ENCODE measurements at regions not wholly inside any gene's neighbourhood (a gene's known extent, or its start where the extent isn't known, plus 50 kb on each side); places are given as distances from the start of the nearest gene placed in this dataset.
A peak's percentile ranks its signal among the peaks of the same experiment; 100 is the strongest.

GRCh38 chr3:163043074-163043473 lies 1546.5 kb downstream of the OTOL1 start:
- Histone ChIP-seq H4K20me1 (ENCODE audit: low read length) (no peaks in the 10 kb centered on the region), H3K79me2 (ENCODE audit: low read length) (no peaks in the 10 kb centered on the region), H2AFZ (ENCODE audit: low read length) (no peak overlapping the region), H3K36me3 (ENCODE audit: low read depth, low read length) (no peaks in the 10 kb centered on the region), H3K4me1 (ENCODE audit: insufficient read depth, low read length) (no peaks in the 10 kb centered on the region), H3K9ac (ENCODE audit: low read length) (no peak overlapping the region), H3K27me3 (ENCODE audit: low read length) (no peaks in the 10 kb centered on the region), H3K9me3 (ENCODE audit: low read length) (no peaks in the 10 kb centered on the region), H3K27ac (ENCODE audit: low read length) (no peak overlapping the region), H3K4me3 (ENCODE audit: low read length) (no peak overlapping the region), H3K4me2 (ENCODE audit: low read length) (no peak overlapping the region), H3K9me2 (replicated peaks; ENCODE audit: low read length) (no peaks in the 10 kb centered on the region), H3F3A (ENCODE audit: low read length, unreplicated experiment) (no peaks in the 10 kb centered on the region)
- peak; percentile 76 for ATAC-seq
- no peak for TF ChIP-seq EZH2phosphoT487 (IDR thresholded peaks at IDR 0.05; ENCODE audit: borderline replicate concordance, low read length)
- peak; percentile 81 for TF ChIP-seq CTCF (conservative IDR thresholded peaks at IDR 0.05; ENCODE audit: low read depth, low read length)
- no peak for TF ChIP-seq EZH2 (IDR thresholded peaks at IDR 0.05; ENCODE audit: low read length, unreplicated experiment)
- DNase-seq: peak; percentile 62
- intact Hi-C loops (cut with micrococcal nuclease): loop anchor here (1.0 to 5.0 kb wide), 6 partner anchors 526 to 1486 kb away; no protein-coding TSS in a partner anchor
- ChIA-PET CTCF (no interaction called here), POLR2A (ENCODE audit: unreplicated experiment) (no interaction called here)
- BruUV-seq (replicated peaks): no TSS peak

GRCh38 chr3:163045945-163046344 lies 1549.3 kb downstream of the OTOL1 start:
- DNase-seq (no peak), ATAC-seq (no peak)
- intact Hi-C loops (cut with micrococcal nuclease): no loop called here
- BruUV-seq (replicated peaks): no TSS peak
- TF ChIP-seq EZH2phosphoT487 (IDR thresholded peaks at IDR 0.05; ENCODE audit: borderline replicate concordance, low read length) (no peak), CTCF (conservative IDR thresholded peaks at IDR 0.05; ENCODE audit: low read depth, low read length) (no peak)
- H3K4me3 ChIP-seq (ENCODE audit: low read length): no peak overlapping the region
- ChIA-PET POLR2A (ENCODE audit: unreplicated experiment) (interaction anchor here (0.6 kb wide), 1 partner anchor 21 kb away, joined by 4 read pairs; no protein-coding TSS in a partner anchor), CTCF (no interaction called here)
- H3K9ac ChIP-seq (ENCODE audit: low read length): no peak overlapping the region
- H3K9me2 ChIP-seq (replicated peaks; ENCODE audit: low read length): no peaks in the 10 kb centered on the region
- no peaks in the 10 kb centered on the region for H3K27me3 ChIP-seq (ENCODE audit: low read length)
- H4K20me1 ChIP-seq (ENCODE audit: low read length): no peaks in the 10 kb centered on the region
- H3K4me1 ChIP-seq (ENCODE audit: insufficient read depth, low read length): no peaks in the 10 kb centered on the region
- H3K9me3 ChIP-seq (ENCODE audit: low read length): no peaks in the 10 kb centered on the region
- no peak overlapping the region for H3K27ac ChIP-seq (ENCODE audit: low read length)
- no peaks in the 10 kb centered on the region for H3K36me3 ChIP-seq (ENCODE audit: low read depth, low read length)
- H2AFZ ChIP-seq (ENCODE audit: low read length): no peak overlapping the region
- H3K79me2 ChIP-seq (ENCODE audit: low read length): no peaks in the 10 kb centered on the region
- no peak overlapping the region for H3K4me2 ChIP-seq (ENCODE audit: low read length)
- no peaks in the 10 kb centered on the region for H3F3A ChIP-seq (ENCODE audit: low read length, unreplicated experiment)

DNA sequence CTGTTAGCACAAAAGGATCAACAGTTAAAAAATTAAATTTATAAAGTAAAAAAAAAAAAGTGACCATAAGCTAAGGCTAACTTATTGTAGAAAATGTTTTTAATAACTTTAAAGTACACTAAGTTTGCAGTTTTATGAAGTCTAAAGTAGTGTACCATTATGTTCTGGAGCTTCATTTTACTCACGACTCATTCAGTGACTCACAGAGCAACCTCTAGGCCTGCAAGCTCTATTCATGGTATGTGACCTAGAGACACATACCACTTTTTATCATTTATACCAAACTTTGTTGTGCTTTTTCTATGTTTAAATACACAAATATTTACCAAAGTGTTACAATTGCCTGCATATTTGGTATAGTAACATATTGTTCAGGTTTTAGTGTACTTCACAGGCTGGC lies 1552.3 kb downstream of the OTOL1 start:
- TF ChIP-seq CTCF (conservative IDR thresholded peaks at IDR 0.05; ENCODE audit: low read depth, low read length) (no peak), EZH2 (IDR thresholded peaks at IDR 0.05; ENCODE audit: low read length, unreplicated experiment) (no peak), EZH2phosphoT487 (IDR thresholded peaks at IDR 0.05; ENCODE audit: borderline replicate concordance, low read length) (no peak)
- no peak overlapping the region for H3K27ac ChIP-seq (ENCODE audit: low read length)
- no peaks in the 10 kb centered on the region for H3K36me3 ChIP-seq (ENCODE audit: low read depth, low read length)
- H3K9ac ChIP-seq (ENCODE audit: low read length): no peak overlapping the region
- ChIA-PET CTCF (no interaction called here), POLR2A (ENCODE audit: unreplicated experiment) (no interaction called here)
- H2AFZ ChIP-seq (ENCODE audit: low read length): no peak overlapping the region
- intact Hi-C loops (cut with micrococcal nuclease): no loop called here
- no peaks in the 10 kb centered on the region for H3F3A ChIP-seq (ENCODE audit: low read length, unreplicated experiment)
- peak; percentile 18 for DNase-seq
- ATAC-seq: peak; percentile 72
- no peaks in the 10 kb centered on the region for H3K79me2 ChIP-seq (ENCODE audit: low read length)
- H3K27me3 ChIP-seq (ENCODE audit: low read length): no peaks in the 10 kb centered on the region
- no peaks in the 10 kb centered on the region for H4K20me1 ChIP-seq (ENCODE audit: low read length)
- H3K9me2 ChIP-seq (replicated peaks; ENCODE audit: low read length): no peaks in the 10 kb centered on the region
- no peaks in the 10 kb centered on the region for H3K9me3 ChIP-seq (ENCODE audit: low read length)
- H3K4me3 ChIP-seq (ENCODE audit: low read length): no peak overlapping the region
- no TSS peak for BruUV-seq (replicated peaks)
- H3K4me1 ChIP-seq (ENCODE audit: insufficient read depth, low read length): no peaks in the 10 kb centered on the region
- no peak overlapping the region for H3K4me2 ChIP-seq (ENCODE audit: low read length)
